CD14-positive monocyte (primary cell): ENCODE measurements at regions not wholly inside any gene's neighbourhood (a gene's known extent, or its start where the extent isn't known, plus 50 kb on each side); places are given as distances from the start of the nearest gene placed in this dataset.

Source experiments
- DNase-seq, 3 donors: peaks; one replicate each; pipeline ENCODE4 v3.0.0-alpha.2; 2011 to 2022
- H2AFZ ChIP-seq: 2 replicates; pipeline ENCODE4 v1.6.0; 2012; ENCODE audit warnings: mild to moderate bottlenecking, low read depth, low read length, inconsistent platforms; ENCODE audit not compliant: insufficient read depth, poor library complexity, severe bottlenecking
- H3K27ac ChIP-seq, 2 donors: 1 replicate in 1 of 2; 2 replicates in 1 of 2; pipeline ENCODE4 v1.5.1; 2012 to 2013; ENCODE audit warnings: low read length in 2 of 2, control low read depth in 1 of 2, inconsistent platforms in 1 of 2, low read depth in 1 of 2, mild to moderate bottlenecking in 1 of 2
- H3K27me3 ChIP-seq, 2 donors: one replicate each; pipeline versions ENCODE4 v1.6.0 to v1.6.1; 2011 to 2013; ENCODE audit warnings: low read length in 2 of 2; ENCODE audit not compliant: control insufficient read depth in 2 of 2, insufficient read depth in 2 of 2
- H3K36me3 ChIP-seq, 2 donors: replicated peaks in 1 of 2; 1 replicate in 1 of 2; 2 replicates in 1 of 2; pipeline versions ENCODE4 v1.5.1 to v1.6.1; 2012 to 2013; ENCODE audit warnings: low read length in 2 of 2, control low read depth in 1 of 2, inconsistent platforms in 1 of 2, mild to moderate bottlenecking in 1 of 2; ENCODE audit not compliant: insufficient read depth in 2 of 2, control insufficient read depth in 1 of 2
- H3K4me1 ChIP-seq, 2 donors: 1 replicate in 1 of 2; 2 replicates in 1 of 2; pipeline versions ENCODE4 v1.5.1 to v1.6.1; 2012 to 2013; ENCODE audit warnings: low read length in 2 of 2, control low read depth in 1 of 2, inconsistent platforms in 1 of 2, mild to moderate bottlenecking in 1 of 2, moderate library complexity in 1 of 2; ENCODE audit not compliant: insufficient read depth in 2 of 2, control insufficient read depth in 1 of 2
- H3K4me2 ChIP-seq: replicated peaks from 2 replicates; pipeline ENCODE3; 2012; ENCODE audit warnings: low read length, moderate library complexity, mild to moderate bottlenecking; ENCODE audit not compliant: poor library complexity, severe bottlenecking; ENCODE audit errors: extremely low read depth
- H3K4me3 ChIP-seq, 3 experiments: fragments of 200-600 bp in 1 of 3; sonication (generic) in 1 of 3; replicated peaks in 1 of 3; 1 replicate in 2 of 3; 2 replicates in 1 of 3; pipeline ENCODE4 v1.5.1; 2011 to 2013; ENCODE audit warnings: low read length in 3 of 3, mild to moderate bottlenecking in 3 of 3, control low read depth in 2 of 3, low read depth in 2 of 3, inconsistent platforms in 1 of 3, moderate library complexity in 1 of 3
- H3K79me2 ChIP-seq: 2 replicates; pipeline ENCODE4 v1.6.0; 2012; ENCODE audit warnings: mild to moderate bottlenecking, control low read depth, inconsistent platforms, low read length, moderate library complexity; ENCODE audit not compliant: insufficient read depth
- H3K9ac ChIP-seq: 2 replicates; pipeline ENCODE4 v1.6.0; 2017; ENCODE audit warnings: low read length, mild to moderate bottlenecking; ENCODE audit not compliant: insufficient read depth, poor library complexity, severe bottlenecking
- H3K9me3 ChIP-seq, 2 donors: replicated peaks in 1 of 2; 1 replicate in 1 of 2; 2 replicates in 1 of 2; pipeline versions ENCODE4 v1.5.1 to v1.6.1; 2012 to 2013; ENCODE audit warnings: low read length in 2 of 2, control low read depth in 1 of 2; ENCODE audit not compliant: control insufficient read depth in 1 of 2, insufficient read depth in 1 of 2
- H4K20me1 ChIP-seq: 2 replicates; pipeline ENCODE4 v1.6.0; 2012; ENCODE audit warnings: mild to moderate bottlenecking, low read length, control low read depth, moderate library complexity; ENCODE audit not compliant: insufficient read depth
- H3K27ac Mint-ChIP-seq, 7 donors: one replicate each; pipeline ENCODE4 v1.8.0; 2020; ENCODE audit warnings: mild to moderate bottlenecking in 7 of 7, mixed read lengths in 7 of 7, moderate library complexity in 6 of 7, inconsistent platforms in 2 of 7
- H3K27me3 Mint-ChIP-seq, 3 donors: one replicate each; pipeline ENCODE4 v1.8.0; 2021 to 2022; ENCODE audit warnings: low read depth in 3 of 3, mild to moderate bottlenecking in 3 of 3, mixed read lengths in 3 of 3, moderate library complexity in 3 of 3, inconsistent platforms in 1 of 3
- H3K36me3 Mint-ChIP-seq, 2 donors: one replicate each; pipeline ENCODE4 v1.8.0; 2020; ENCODE audit warnings: mixed read lengths in 2 of 2, inconsistent platforms in 1 of 2, mild to moderate bottlenecking in 1 of 2
- H3K4me1 Mint-ChIP-seq: one replicate; pipeline ENCODE4 v1.8.0; 2020; ENCODE audit warnings: mild to moderate bottlenecking, mixed read lengths
- H3K4me3 Mint-ChIP-seq, 2 donors: one replicate each; pipeline ENCODE4 v1.8.0; 2020; ENCODE audit warnings: mild to moderate bottlenecking in 2 of 2, mixed read lengths in 2 of 2, moderate library complexity in 1 of 2
- H3K9me3 Mint-ChIP-seq, 7 donors: one replicate each; pipeline ENCODE4 v1.8.0; 2020 to 2022; ENCODE audit warnings: mixed read lengths in 7 of 7, mild to moderate bottlenecking in 6 of 7, moderate library complexity in 6 of 7, inconsistent platforms in 2 of 7
- CTCF ChIP-seq: fragments of 200-600 bp; IDR thresholded peaks from one replicate; pipeline ENCODE4 v1.8.0; 2022; ENCODE audit warnings: antibody characterized with exemption, mild to moderate bottlenecking
- WGBS: methylation state at CpG from one replicate; pipeline ENCODE4 v1.1.5; 2013; ENCODE audit warnings: missing lambda C conversion rate; ENCODE audit not compliant: insufficient coverage; 5-methylcytosine and 5-hydroxymethylcytosine counted together
- intact Hi-C, 2 donors: fragments of 100-400 bp; cut with micrococcal nuclease; formaldehyde crosslinking; loops; one replicate each; pipeline versions ENCODE4 v1.15.0 to v1.15.1; 2023

GRCh38 chr22:48696371-48696770, 1131.3 kb downstream of the BRD1 start:
- H3K79me2 ChIP-seq, result no peaks in the 10 kb centered on the region
- no peak for TF ChIP-seq CTCF
- no peak overlapping the region for H3K4me2 ChIP-seq
- no peaks in the 10 kb centered on the region for H3K36me3 ChIP-seq
- no peaks in the 10 kb centered on the region for H4K20me1 ChIP-seq
- no peaks in the 10 kb centered on the region for H3K27me3 ChIP-seq
- H3K4me3 ChIP-seq, result no peak overlapping the region
- Mint-ChIP-seq H3K9me3 (peaks cover 0 to 2% (median 0%) of the 10 kb centered on the region in 7 donors), H3K4me3 (no peak overlapping the region), H3K27me3 (peaks cover 0 to 3% (median 0%) of the 10 kb centered on the region in 3 donors), H3K4me1 (no peaks in the 10 kb centered on the region), H3K36me3 (no peaks in the 10 kb centered on the region), H3K27ac (no peak overlapping the region)
- no peak overlapping the region for H2AFZ ChIP-seq
- 58% methylated on average over 2 of the region's 4 CpGs for WGBS
- intact Hi-C loops, result no loop called here
- no peak overlapping the region for H3K9ac ChIP-seq
- H3K4me1 ChIP-seq, result no peaks in the 10 kb centered on the region
- DNase-seq, result no peak
- no peaks in the 10 kb centered on the region for H3K9me3 ChIP-seq
- H3K27ac ChIP-seq, result no peak overlapping the region

- Mint-ChIP-seq H3K27me3 (peaks cover 0 to 3% (median 0%) of the 10 kb centered on the region in 3 donors), H3K4me3 (no peak overlapping the region), H3K36me3 (no peaks in the 10 kb centered on the region), H3K27ac (no peak overlapping the region), H3K4me1 (no peaks in the 10 kb centered on the region), H3K9me3 (peaks cover 0 to 2% (median 0%) of the 10 kb centered on the region in 7 donors)
- no peak overlapping the region for H2AFZ ChIP-seq
- no peak overlapping the region for H3K9ac ChIP-seq
- intact Hi-C loops, result no loop called here
- H3K27ac ChIP-seq, result no peak overlapping the region
- no peaks in the 10 kb centered on the region for H3K9me3 ChIP-seq
- DNase-seq, result no peak
- TF ChIP-seq CTCF, result no peak
- no peaks in the 10 kb centered on the region for H3K4me1 ChIP-seq
- no peaks in the 10 kb centered on the region for H4K20me1 ChIP-seq
- no peak overlapping the region for H3K4me3 ChIP-seq
- H3K36me3 ChIP-seq, result no peaks in the 10 kb centered on the region
- no peaks in the 10 kb centered on the region for H3K27me3 ChIP-seq
- no peak overlapping the region for H3K4me2 ChIP-seq
- no peaks in the 10 kb centered on the region for H3K79me2 ChIP-seq
- WGBS, result 82% methylated on average over 18 of the region's 19 CpGs
Observed at GRCh38 chr22:48695731-48696305, 1131.9 kb downstream of the BRD1 start.
